PFSK-1 (cell line): ENCODE measurements at regions not wholly inside any gene's neighbourhood (a gene's known extent, or its start where the extent isn't known, plus 50 kb on each side); places are given as distances from the start of the nearest gene placed in this dataset.

ENCODE experiments used
- POLR2AphosphoS5 ChIP-seq: IDR thresholded peaks from 2 replicates; pipeline ENCODE4 v1.6.1; 2012; ENCODE audit warnings: low read depth, mild to moderate bottlenecking, control low read depth, low read length, moderate library complexity
- SIN3A ChIP-seq: IDR thresholded peaks from 2 replicates; pipeline ENCODE4 v1.6.1; 2012; ENCODE audit warnings: mild to moderate bottlenecking, low read length, moderate library complexity, borderline replicate concordance; ENCODE audit not compliant: insufficient read depth
- TAF1 ChIP-seq: IDR thresholded peaks from 2 replicates; pipeline ENCODE4 v1.6.1; 2012; ENCODE audit warnings: low read length, control low read depth, borderline replicate concordance; ENCODE audit not compliant: insufficient read depth
- TF ChIP-seq, protein P1 (sequence below), 2 experiments: IDR thresholded peaks; 2 replicates each; pipeline versions ENCODE4 v1.6.1 to v1.8.0; 2011 to 2012; ENCODE audit warnings: low read depth in 2 of 2, low read length in 2 of 2, control low read depth in 1 of 2, inconsistent platforms in 1 of 2, mild to moderate bottlenecking in 1 of 2, moderate library complexity in 1 of 2; ENCODE audit not compliant: insufficient read depth in 1 of 2

GRCh38 chr12:114917307-114917706, 233.3 kb upstream of the TBX3 start:
- TF ChIP-seq POLR2AphosphoS5 (no peak), SIN3A (no peak), TAF1 (no peak)
- TF ChIP-seq, protein P1, sequence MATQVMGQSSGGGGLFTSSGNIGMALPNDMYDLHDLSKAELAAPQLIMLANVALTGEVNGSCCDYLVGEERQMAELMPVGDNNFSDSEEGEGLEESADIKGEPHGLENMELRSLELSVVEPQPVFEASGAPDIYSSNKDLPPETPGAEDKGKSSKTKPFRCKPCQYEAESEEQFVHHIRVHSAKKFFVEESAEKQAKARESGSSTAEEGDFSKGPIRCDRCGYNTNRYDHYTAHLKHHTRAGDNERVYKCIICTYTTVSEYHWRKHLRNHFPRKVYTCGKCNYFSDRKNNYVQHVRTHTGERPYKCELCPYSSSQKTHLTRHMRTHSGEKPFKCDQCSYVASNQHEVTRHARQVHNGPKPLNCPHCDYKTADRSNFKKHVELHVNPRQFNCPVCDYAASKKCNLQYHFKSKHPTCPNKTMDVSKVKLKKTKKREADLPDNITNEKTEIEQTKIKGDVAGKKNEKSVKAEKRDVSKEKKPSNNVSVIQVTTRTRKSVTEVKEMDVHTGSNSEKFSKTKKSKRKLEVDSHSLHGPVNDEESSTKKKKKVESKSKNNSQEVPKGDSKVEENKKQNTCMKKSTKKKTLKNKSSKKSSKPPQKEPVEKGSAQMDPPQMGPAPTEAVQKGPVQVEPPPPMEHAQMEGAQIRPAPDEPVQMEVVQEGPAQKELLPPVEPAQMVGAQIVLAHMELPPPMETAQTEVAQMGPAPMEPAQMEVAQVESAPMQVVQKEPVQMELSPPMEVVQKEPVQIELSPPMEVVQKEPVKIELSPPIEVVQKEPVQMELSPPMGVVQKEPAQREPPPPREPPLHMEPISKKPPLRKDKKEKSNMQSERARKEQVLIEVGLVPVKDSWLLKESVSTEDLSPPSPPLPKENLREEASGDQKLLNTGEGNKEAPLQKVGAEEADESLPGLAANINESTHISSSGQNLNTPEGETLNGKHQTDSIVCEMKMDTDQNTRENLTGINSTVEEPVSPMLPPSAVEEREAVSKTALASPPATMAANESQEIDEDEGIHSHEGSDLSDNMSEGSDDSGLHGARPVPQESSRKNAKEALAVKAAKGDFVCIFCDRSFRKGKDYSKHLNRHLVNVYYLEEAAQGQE (IDR thresholded peaks at IDR 0.05; ENCODE audit: insufficient read depth in 1 of 2, low read depth in 2 of 2, low read length in 2 of 2) = no peak
